NCI-H1436 (cell line): ENCODE measurements at regions not wholly inside any gene's neighbourhood (a gene's known extent, or its start where the extent isn't known, plus 50 kb on each side); places are given as distances from the start of the nearest gene placed in this dataset.

Source experiments
- DNase-seq: peaks from one replicate; lab custom pipeline; 2025; lab: John Stamatoyannopoulos, UW

- no peak for DNase-seq
These were observed 493.1 kb downstream of the ANKRD50 start for GRCh38 chr4:124219389-124219788.

- no peak for DNase-seq
These were observed 488.3 kb downstream of the ANKRD50 start for GRCh38 chr4:124224256-124224655.

- DNase-seq: no peak
These were observed 484.6 kb downstream of the ANKRD50 start for GRCh38 chr4:124227981-124228380.

GRCh38 chr4:124230268-124230667 is 482.3 kb downstream of the ANKRD50 start:
- DNase-seq: no peak

GRCh38 chr4:124234771-124235170 is 477.8 kb downstream of the ANKRD50 start:
- DNase-seq: no peak

GRCh38 chr4:124243671-124244366 is 468.7 kb downstream of the ANKRD50 start:
- DNase-seq: no peak

GRCh38 chr4:124253080-124253479 is 459.5 kb downstream of the ANKRD50 start:
- DNase-seq: peak; percentile 10

- DNase-seq: peak; percentile 74
These were observed 450.0 kb downstream of the ANKRD50 start for GRCh38 chr4:124262211-124263179.

GRCh38 chr4:124265701-124266100 is 446.8 kb downstream of the ANKRD50 start:
- no peak for DNase-seq

- no peak for DNase-seq
These were observed 445.8 kb downstream of the ANKRD50 start for GRCh38 chr4:124266721-124267120.

- DNase-seq: no peak
These were observed 436.1 kb downstream of the ANKRD50 start for GRCh38 chr4:124276461-124276860.

- DNase-seq: no peak
These were observed 434.8 kb downstream of the ANKRD50 start for GRCh38 chr4:124277691-124278090.

GRCh38 chr4:124278477-124278876 is 434.1 kb downstream of the ANKRD50 start:
- DNase-seq: no peak

GRCh38 chr4:124279741-124280140 is 432.8 kb downstream of the ANKRD50 start:
- no peak for DNase-seq

- no peak for DNase-seq
These were observed 430.1 kb downstream of the ANKRD50 start for GRCh38 chr4:124282301-124282898.

GRCh38 chr4:124288706-124289486 is 423.6 kb downstream of the ANKRD50 start:
- DNase-seq: no peak

GRCh38 chr4:124290678-124291077 is 421.9 kb downstream of the ANKRD50 start:
- no peak for DNase-seq

GRCh38 chr4:124295413-124295812 is 417.1 kb downstream of the ANKRD50 start:
- no peak for DNase-seq

- no peak for DNase-seq
These were observed 407.6 kb downstream of the ANKRD50 start for GRCh38 chr4:124304941-124305340.

GRCh38 chr4:124306352-124306751 is 406.2 kb downstream of the ANKRD50 start:
- DNase-seq: no peak

GRCh38 chr4:124307143-124307542 is 405.4 kb downstream of the ANKRD50 start:
- DNase-seq: no peak

- peak; percentile 10 for DNase-seq
These were observed 394.2 kb downstream of the ANKRD50 start for GRCh38 chr4:124318292-124318691.
